Stomach (tissue), 8 donors: ENCODE measurements at regions not wholly inside any gene's neighbourhood (a gene's known extent, or its start where the extent isn't known, plus 50 kb on each side); places are given as distances from the start of the nearest gene placed in this dataset.
"Not testable (repeated sequence)": the region's sequence is repeated elsewhere in the genome, so short reads cannot be mapped to it uniquely, and the experiment has no call there.

Source experiments
- DNase-seq, 2 donors: peaks; one replicate each; pipeline versions ENCODE4 v3.0.0 to v3.0.0-alpha.2; 2013 to 2019
- H3K27ac ChIP-seq, 5 donors: fragments of 200-600 bp in 4 of 5; sonication (generic) in 4 of 5; one replicate each; pipeline ENCODE4 v1.5.1; 2013 to 2019; ENCODE audit warnings: mild to moderate bottlenecking in 1 of 5, moderate library complexity in 1 of 5
- H3K27me3 ChIP-seq, 3 donors: fragments of 200-600 bp; sonication (generic); one replicate each; pipeline ENCODE4 v1.5.1; 2017 to 2019; ENCODE audit warnings: mixed run types in 1 of 3
- H3K36me3 ChIP-seq, 4 donors: fragments of 200-600 bp; sonication (generic); 1 replicate in 3 of 4; 2 replicates in 1 of 4; pipeline ENCODE4 v1.5.1; 2016 to 2019
- H3K4me1 ChIP-seq, 4 donors: fragments of 200-600 bp; sonication (generic); one replicate each; pipeline ENCODE4 v1.5.1; 2016 to 2019
- H3K4me3 ChIP-seq, 4 donors: fragments of 200-600 bp; sonication (generic) in 3 of 4; one replicate each; pipeline ENCODE4 v1.5.1; 2016 to 2019; ENCODE audit warnings: mild to moderate bottlenecking in 1 of 4
- H3K9me3 ChIP-seq, 4 donors: fragments of 200-600 bp; sonication (generic); one replicate each; pipeline ENCODE4 v1.5.1; 2016 to 2019
- EP300 ChIP-seq: sonication (generic); formaldehyde crosslinking; IDR thresholded peaks from one replicate; pipeline ENCODE4 v1.6.1; 2017; ENCODE audit warnings: antibody characterized with exemption
- POLR2A ChIP-seq, 4 donors: fragments of 450-650 bp; IDR thresholded peaks; one replicate each; pipeline ENCODE4 v1.6.1; 2016; ENCODE audit warnings: antibody characterized with exemption in 4 of 4, control low read depth in 2 of 4, mild to moderate bottlenecking in 1 of 4, moderate library complexity in 1 of 4
- POLR2AphosphoS5 ChIP-seq, 3 donors: sonication (generic); formaldehyde crosslinking; IDR thresholded peaks; one replicate each; pipeline ENCODE4 v1.6.1; 2016; ENCODE audit warnings: antibody characterized with exemption in 3 of 3
- WGBS, 5 donors: extraction: QIAGEN DNeasy Blood & Tissue Kit in 3 of 5; methylation state at CpG; one replicate each; pipeline versions ENCODE4 v1.1.5 to v1.1.7; 2013 to 2018; 5-methylcytosine and 5-hydroxymethylcytosine counted together
- intact Hi-C: fragments of 100-400 bp; cut with DNase I; formaldehyde crosslinking; loops from one replicate; pipeline ENCODE4 v1.15.1; 2023; ENCODE audit warnings: low total_unique reads
- TF ChIP-seq, protein P1 (sequence below), 7 experiments: fragments of 450-650 bp in 4 of 7; fragments of 200-600 bp in 3 of 7; sonication (generic) in 3 of 7; IDR thresholded peaks; one replicate each; pipeline ENCODE4 v1.5.1; 2016 to 2019; ENCODE audit warnings: antibody characterized with exemption in 7 of 7, control low read depth in 2 of 7, mild to moderate bottlenecking in 1 of 7
- donor health status: healthy with polysubstance abuse.
- donor health status: Bipolar disorder and iron deficiency.
- donor health status: healthy.

GRCh38 chr12:91702843-91703425 is 442.7 kb downstream of the BTG1 start:
- no peaks in the 10 kb centered on the region for H3K27me3 ChIP-seq
- no peaks in the 10 kb centered on the region for H3K4me1 ChIP-seq
- H3K9me3 ChIP-seq = no peaks in the 10 kb centered on the region
- no peak for DNase-seq
- TF ChIP-seq POLR2A (IDR thresholded peaks at IDR 0.05) (no peak), POLR2AphosphoS5 (IDR thresholded peaks at IDR 0.05) (no peak), EP300 (no peak)
- TF ChIP-seq, protein P1, sequence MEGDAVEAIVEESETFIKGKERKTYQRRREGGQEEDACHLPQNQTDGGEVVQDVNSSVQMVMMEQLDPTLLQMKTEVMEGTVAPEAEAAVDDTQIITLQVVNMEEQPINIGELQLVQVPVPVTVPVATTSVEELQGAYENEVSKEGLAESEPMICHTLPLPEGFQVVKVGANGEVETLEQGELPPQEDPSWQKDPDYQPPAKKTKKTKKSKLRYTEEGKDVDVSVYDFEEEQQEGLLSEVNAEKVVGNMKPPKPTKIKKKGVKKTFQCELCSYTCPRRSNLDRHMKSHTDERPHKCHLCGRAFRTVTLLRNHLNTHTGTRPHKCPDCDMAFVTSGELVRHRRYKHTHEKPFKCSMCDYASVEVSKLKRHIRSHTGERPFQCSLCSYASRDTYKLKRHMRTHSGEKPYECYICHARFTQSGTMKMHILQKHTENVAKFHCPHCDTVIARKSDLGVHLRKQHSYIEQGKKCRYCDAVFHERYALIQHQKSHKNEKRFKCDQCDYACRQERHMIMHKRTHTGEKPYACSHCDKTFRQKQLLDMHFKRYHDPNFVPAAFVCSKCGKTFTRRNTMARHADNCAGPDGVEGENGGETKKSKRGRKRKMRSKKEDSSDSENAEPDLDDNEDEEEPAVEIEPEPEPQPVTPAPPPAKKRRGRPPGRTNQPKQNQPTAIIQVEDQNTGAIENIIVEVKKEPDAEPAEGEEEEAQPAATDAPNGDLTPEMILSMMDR (IDR thresholded peaks at IDR 0.05) = no peak
- no peaks in the 10 kb centered on the region for H3K36me3 ChIP-seq
- H3K4me3 ChIP-seq = no peak overlapping the region
- intact Hi-C loops = no loop called here
- 75 to 93% (median 86%) methylated on average over 3 of the region's 3 CpGs for WGBS, 5 donors
- H3K27ac ChIP-seq = no peak overlapping the region

- WGBS, 5 donors = 76 to 89% (median 81%) methylated on average over 1 of the region's 1 CpG
- H3K36me3 ChIP-seq = no peaks in the 10 kb centered on the region
- no peak for DNase-seq
- H3K4me1 ChIP-seq = no peaks in the 10 kb centered on the region
- no peak overlapping the region for H3K4me3 ChIP-seq
- no peak overlapping the region for H3K27ac ChIP-seq
- intact Hi-C loops = no loop called here
- no peak for TF ChIP-seq POLR2A (IDR thresholded peaks at IDR 0.05)
- TF ChIP-seq POLR2AphosphoS5 (IDR thresholded peaks at IDR 0.05) = no peak
- H3K9me3 ChIP-seq = no peaks in the 10 kb centered on the region
- H3K27me3 ChIP-seq = no peaks in the 10 kb centered on the region
Observed at GRCh38 chr12:91695964-91696363, 449.7 kb downstream of the BTG1 start.

- DNase-seq, H3K4me3 ChIP-seq: not testable (repeated sequence)
- whole genome bisulfite sequencing, 5 donors = 83 to 95% (median 94%) methylated on average over 3 of the region's 3 CpGs
Observed at GRCh38 chr12:91695406-91695805, 450.2 kb downstream of the BTG1 start.

DNA sequence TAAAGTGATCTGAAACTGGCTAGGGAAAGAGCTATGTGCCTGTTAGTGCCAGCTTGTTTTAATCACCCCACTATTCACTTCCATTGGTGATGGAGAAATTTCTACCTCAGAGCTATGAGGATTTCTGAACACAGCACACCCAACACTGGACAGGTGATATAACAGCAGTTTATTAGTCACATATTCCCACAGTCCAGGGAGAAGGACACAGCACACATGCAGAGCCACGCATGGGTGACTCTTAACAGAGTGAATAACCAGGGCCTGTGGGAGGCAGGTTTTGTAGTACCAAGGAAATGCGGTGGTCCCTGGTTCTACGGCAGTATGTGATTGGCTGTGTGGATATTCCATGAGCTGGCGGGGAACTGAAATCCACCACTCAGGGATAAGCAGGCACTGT is 455.1 kb downstream of the BTG1 start:
- Histone ChIP-seq H3K4me3 (no peak overlapping the region), H3K27me3 (no peaks in the 10 kb centered on the region), H3K36me3 (no peaks in the 10 kb centered on the region), H3K27ac (no peak overlapping the region), H3K9me3 (no peaks in the 10 kb centered on the region), H3K4me1 (no peaks in the 10 kb centered on the region)
- DNase-seq = no peak
- intact Hi-C loops = no loop called here
- WGBS, 5 donors = 95 to 98% (median 96%) methylated on average over 4 of the region's 4 CpGs
- TF ChIP-seq POLR2A (IDR thresholded peaks at IDR 0.05) = no peak
- TF ChIP-seq, protein P1 (IDR thresholded peaks at IDR 0.05) = no peak
- TF ChIP-seq POLR2AphosphoS5 (IDR thresholded peaks at IDR 0.05) = no peak
- TF ChIP-seq EP300 = no peak

More at GRCh38 chr12:91695406-91695805, 450.2 kb downstream of the BTG1 start:
- H3K27me3 ChIP-seq, intact Hi-C loops, H3K4me1 ChIP-seq, H3K36me3 ChIP-seq, H3K9me3 ChIP-seq, H3K27ac ChIP-seq: not testable (repeated sequence)

GRCh38 chr12:91687052-91688017 is 458.3 kb downstream of the BTG1 start:
- no peaks in the 10 kb centered on the region for H3K9me3 ChIP-seq
- no peaks in the 10 kb centered on the region for H3K36me3 ChIP-seq
- H3K27me3 ChIP-seq = no peaks in the 10 kb centered on the region
- H3K4me1 ChIP-seq = no peaks in the 10 kb centered on the region
- 54 to 65% (median 61%) methylated on average over 3 of the region's 3 CpGs for WGBS, 5 donors
- intact Hi-C loops = no loop called here
- H3K27ac ChIP-seq = no peak overlapping the region
- no peak overlapping the region for H3K4me3 ChIP-seq
- no peak for TF ChIP-seq EP300
- TF ChIP-seq, protein P1 (IDR thresholded peaks at IDR 0.05) = no peak
- DNase-seq = peak in 1 of 2 donors; percentile 41
